ENCODE measurements at regions not wholly inside any gene's neighbourhood (a gene's known extent, or its start where the extent isn't known, plus 50 kb on each side); places are given as distances from the start of the nearest gene placed in this dataset.
A peak's percentile ranks its signal among the peaks of the same experiment; 100 is the strongest.

GRCh38 chr13:31045286-31046081, 113.0 kb downstream of the TEX26 start:
- TF ChIP-seq CSDC2 (CRISPR knock-in tag; IDR thresholded peaks at IDR 0.05) (no peak), BACH2 (CRISPR knock-in tag; IDR thresholded peaks at IDR 0.05; ENCODE audit: borderline replicate concordance) (no peak)
- ATAC-seq, result peak; percentile 82

GRCh38 chr13:31044364-31045285, 112.2 kb downstream of the TEX26 start:
- no peak for TF ChIP-seq SNAI2 (CRISPR knock-in tag; IDR thresholded peaks at IDR 0.05)
- no peak for TF ChIP-seq CSDC2 (CRISPR knock-in tag; IDR thresholded peaks at IDR 0.05)
- TF ChIP-seq BACH2 (CRISPR knock-in tag; IDR thresholded peaks at IDR 0.05; ENCODE audit: borderline replicate concordance), result no peak
- no peak for TF ChIP-seq ISL1 (CRISPR knock-in tag; IDR thresholded peaks at IDR 0.05)
- TF ChIP-seq ZNF70 (CRISPR knock-in tag; IDR thresholded peaks at IDR 0.05), result no peak
- no peak for TF ChIP-seq ARNTL (CRISPR knock-in tag; IDR thresholded peaks at IDR 0.05; ENCODE audit: borderline replicate concordance, low read depth)
- no peak for TF ChIP-seq RARB (CRISPR knock-in tag; IDR thresholded peaks at IDR 0.05)
- TF ChIP-seq ZFP3 (CRISPR knock-in tag; IDR thresholded peaks at IDR 0.05), result no peak
- TF ChIP-seq ZNF565 (CRISPR knock-in tag; conservative IDR thresholded peaks at IDR 0.05; ENCODE audit: low read depth), result no peak
- no peak for TF ChIP-seq CSRNP3 (CRISPR knock-in tag; IDR thresholded peaks at IDR 0.05)
- no peak for TF ChIP-seq TCF4 (CRISPR knock-in tag; IDR thresholded peaks at IDR 0.05; ENCODE audit: borderline replicate concordance)
- ATAC-seq, result peak; percentile 90

- no peak; the same call in 2 of the 3 replicates for ATAC-seq
- TF ChIP-seq ARNTL (CRISPR knock-in tag; IDR thresholded peaks at IDR 0.05; ENCODE audit: borderline replicate concordance, low read depth), result no peak
Measured at GRCh38 chr13:31043957-31044356, 111.5 kb downstream of the TEX26 start.

- ATAC-seq, result no peak
- TF ChIP-seq ZNF8 (CRISPR knock-in tag; IDR thresholded peaks at IDR 0.05) (no peak), ISL1 (CRISPR knock-in tag; IDR thresholded peaks at IDR 0.05) (no peak), BACH2 (CRISPR knock-in tag; IDR thresholded peaks at IDR 0.05; ENCODE audit: borderline replicate concordance) (no peak), POU6F1 (CRISPR knock-in tag; IDR thresholded peaks at IDR 0.05; ENCODE audit: borderline replicate concordance, low read depth) (no peak), ZC3H10 (CRISPR knock-in tag; IDR thresholded peaks at IDR 0.05) (no peak), TSHZ2 (CRISPR knock-in tag; IDR thresholded peaks at IDR 0.05) (no peak), ZNF70 (CRISPR knock-in tag; IDR thresholded peaks at IDR 0.05) (no peak), SNAI2 (CRISPR knock-in tag; IDR thresholded peaks at IDR 0.05) (no peak), TCF4 (CRISPR knock-in tag; IDR thresholded peaks at IDR 0.05; ENCODE audit: borderline replicate concordance) (no peak), CSDC2 (CRISPR knock-in tag; IDR thresholded peaks at IDR 0.05) (no peak), PPARA (CRISPR knock-in tag; IDR thresholded peaks at IDR 0.05; ENCODE audit: borderline replicate concordance) (no peak), CSRNP3 (CRISPR knock-in tag; IDR thresholded peaks at IDR 0.05) (no peak), ARNTL (CRISPR knock-in tag; IDR thresholded peaks at IDR 0.05; ENCODE audit: borderline replicate concordance, low read depth) (no peak), ESRRG (CRISPR knock-in tag; IDR thresholded peaks at IDR 0.05) (no peak)
Measured at GRCh38 chr13:31042481-31043165, 110.2 kb downstream of the TEX26 start.
